ENCODE measurements at regions not wholly inside any gene's neighbourhood (a gene's known extent, or its start where the extent isn't known, plus 50 kb on each side); places are given as distances from the start of the nearest gene placed in this dataset.
"Not testable (repeated sequence)": the region's sequence is repeated elsewhere in the genome, so short reads cannot be mapped to it uniquely, and the experiment has no call there.

DNA sequence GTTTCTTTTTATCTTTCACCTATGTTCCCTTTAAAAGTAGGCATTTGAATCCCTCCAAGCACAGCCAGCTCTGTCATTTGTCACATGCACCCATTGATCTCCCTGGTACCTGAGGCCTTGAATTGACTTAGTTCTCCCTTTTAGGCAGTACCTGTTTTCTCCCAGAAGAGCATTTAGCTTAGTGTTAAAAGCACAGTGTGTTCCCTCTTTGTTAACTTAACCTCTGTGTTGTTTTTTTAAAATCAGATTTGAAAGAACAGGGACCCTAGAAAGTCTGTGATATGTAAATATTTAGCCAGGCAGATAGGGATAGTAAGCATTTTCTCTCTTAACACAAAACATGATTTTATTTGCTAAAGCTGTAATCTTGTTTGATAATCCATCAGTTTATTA, 113.8 kb upstream of the SPATA31D4 start:
- no peak for DNase-seq (ENCODE audit: low spot score)

DNA sequence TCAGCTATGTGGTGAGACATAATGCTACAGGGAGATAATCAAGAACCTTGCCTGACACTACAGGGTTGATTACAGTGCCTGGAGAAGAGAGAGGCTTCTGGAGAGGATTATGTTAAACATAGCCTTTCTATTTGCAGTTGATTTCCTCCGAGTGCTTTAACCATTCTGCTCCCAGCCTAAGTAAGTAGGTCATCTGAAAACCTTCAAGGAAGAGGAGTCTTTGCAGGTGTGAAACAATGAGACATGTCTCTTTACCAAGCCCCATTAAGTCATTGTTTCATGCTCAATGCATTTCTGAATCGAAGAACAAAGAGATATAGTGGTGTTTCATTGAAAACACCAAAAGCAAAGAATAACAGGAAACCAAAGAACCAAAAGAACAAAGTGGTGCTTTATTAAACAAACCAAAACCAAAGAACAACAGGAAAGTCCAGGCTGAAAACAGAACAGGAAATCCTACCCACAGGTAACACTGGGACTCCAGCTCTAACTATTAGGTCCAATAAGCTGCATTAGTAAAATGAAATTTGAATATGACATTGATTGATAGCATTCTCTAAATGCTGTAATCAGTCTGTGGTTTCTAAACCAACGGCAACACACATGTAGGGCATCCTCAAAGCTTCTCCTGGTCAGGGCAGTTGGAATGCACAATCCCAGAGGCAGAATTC, 113.3 kb upstream of the SPATA31D4 start:
- no peak for DNase-seq (ENCODE audit: low spot score)

DNA sequence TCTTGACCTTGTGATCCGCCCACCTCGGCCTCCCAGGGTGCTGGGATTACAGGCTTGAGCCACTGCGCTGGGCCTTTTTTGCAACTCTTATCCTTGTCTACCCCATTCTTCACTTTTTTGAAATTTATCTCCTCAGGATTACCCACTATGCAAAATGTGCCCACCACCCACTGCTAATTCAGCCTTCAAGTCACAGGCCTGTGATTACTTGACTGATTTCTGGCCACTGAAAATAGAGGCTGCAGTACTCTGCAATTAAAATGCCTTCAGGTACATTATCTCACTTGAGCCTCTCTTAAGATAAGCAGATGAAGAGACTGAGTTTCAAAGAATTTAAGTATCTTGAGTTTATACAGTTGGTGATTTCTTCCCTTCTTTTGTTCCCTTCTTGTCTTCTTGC, 112.4 kb upstream of the SPATA31D4 start:
- DNase-seq (ENCODE audit: low spot score), result no peak

DNA sequence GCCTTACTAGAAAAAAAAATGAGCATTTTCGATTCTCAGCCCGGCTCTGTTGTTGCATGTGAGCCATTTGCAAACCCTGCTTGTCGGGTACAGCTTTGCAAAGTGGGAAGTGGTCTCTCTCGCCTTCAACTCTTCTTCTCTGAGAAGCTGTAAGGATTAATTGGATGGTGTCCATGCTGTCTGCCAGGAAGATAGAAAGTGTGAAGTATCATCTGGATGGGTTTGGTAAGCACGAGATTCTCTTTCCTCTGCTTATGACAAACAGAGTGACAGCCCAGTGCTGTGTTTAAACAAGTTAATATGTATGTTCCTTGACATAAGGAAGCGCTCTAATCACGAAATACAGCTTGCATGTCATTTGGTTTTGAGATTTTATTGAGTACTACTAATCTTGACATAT, 109.1 kb upstream of the SPATA31D4 start:
- DNase-seq (ENCODE audit: low spot score), result no peak

DNA sequence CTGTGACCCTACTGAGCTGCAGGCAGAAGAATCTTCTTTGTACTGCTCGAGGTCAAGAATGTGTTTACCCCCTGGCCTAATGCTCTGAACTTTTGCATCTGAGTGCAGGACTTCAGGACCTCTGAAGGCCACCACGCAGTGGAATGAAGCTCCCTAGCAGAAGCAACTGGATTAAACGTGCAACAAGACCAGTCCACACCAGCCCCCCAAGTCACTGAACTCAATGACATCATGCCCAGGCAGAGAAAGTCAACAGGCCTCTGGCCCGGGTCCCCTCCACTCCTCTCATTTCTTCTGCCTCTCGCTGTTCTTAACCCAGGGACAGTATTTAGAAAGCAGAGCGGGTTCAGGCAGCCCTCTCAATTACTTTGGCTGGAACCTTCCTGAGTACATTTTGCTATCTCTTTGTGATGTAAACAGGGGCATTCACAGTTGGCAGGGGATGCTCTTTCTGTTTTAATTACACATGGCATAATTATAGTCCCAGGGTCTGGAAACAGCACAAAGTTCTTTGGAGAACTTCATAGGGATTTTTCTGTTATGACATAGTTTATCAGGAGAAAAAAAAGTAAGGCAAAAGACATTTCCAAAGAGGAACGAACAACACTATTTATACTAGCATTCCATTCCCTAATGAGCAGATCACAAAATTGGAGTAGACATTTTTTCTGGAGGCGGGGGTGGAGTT, 108.2 kb upstream of the SPATA31D4 start:
- no peak for DNase-seq (ENCODE audit: low spot score)

DNA sequence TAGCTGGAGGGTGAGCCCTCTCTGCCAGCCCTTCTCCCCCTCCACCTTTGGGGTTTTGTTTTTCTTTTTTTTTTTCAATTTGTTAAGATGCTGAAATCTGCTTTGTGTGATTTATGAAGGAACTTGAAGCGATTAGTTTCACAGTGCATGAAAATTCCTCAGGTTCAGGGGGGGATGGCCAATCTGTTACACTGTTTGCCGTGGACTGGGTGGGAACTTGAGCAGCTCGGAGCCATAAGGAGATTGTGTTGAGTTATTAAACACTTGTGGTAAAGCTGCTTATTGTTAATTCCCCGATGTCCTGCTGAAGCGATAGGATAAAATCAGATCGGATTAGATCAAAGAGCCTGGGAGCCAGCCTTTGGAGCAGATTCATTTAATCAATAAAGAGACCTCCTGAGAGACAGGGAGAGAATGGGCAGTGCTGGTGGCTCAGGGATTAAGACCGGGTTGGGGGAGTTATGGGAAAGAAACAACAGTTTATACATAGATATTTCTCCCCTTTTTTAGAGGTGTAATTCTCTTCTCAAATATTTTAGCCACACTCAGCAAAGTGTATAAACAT, 105.8 kb upstream of the SPATA31D4 start:
- no peak for DNase-seq (ENCODE audit: low spot score)

DNA sequence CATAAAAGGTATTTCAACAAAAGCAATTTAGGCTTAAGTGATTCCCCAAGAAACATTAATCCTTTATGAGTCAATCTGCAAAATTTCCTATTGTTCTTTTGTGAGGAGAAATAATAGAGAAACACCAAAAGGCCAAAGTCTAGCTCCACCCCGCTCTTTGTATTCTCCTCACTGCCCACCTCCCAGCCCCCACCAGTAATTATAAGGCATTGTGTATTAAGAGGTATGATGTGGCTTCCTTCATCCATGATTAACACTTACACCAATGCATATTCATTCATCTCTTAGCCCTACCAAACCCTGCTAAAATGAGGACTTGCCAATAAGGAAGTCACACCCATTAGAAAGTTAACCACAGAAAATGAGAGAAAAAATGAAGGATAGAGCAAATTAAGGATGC, 105.3 kb upstream of the SPATA31D4 start:
- DNase-seq (ENCODE audit: low spot score), result no peak

DNA sequence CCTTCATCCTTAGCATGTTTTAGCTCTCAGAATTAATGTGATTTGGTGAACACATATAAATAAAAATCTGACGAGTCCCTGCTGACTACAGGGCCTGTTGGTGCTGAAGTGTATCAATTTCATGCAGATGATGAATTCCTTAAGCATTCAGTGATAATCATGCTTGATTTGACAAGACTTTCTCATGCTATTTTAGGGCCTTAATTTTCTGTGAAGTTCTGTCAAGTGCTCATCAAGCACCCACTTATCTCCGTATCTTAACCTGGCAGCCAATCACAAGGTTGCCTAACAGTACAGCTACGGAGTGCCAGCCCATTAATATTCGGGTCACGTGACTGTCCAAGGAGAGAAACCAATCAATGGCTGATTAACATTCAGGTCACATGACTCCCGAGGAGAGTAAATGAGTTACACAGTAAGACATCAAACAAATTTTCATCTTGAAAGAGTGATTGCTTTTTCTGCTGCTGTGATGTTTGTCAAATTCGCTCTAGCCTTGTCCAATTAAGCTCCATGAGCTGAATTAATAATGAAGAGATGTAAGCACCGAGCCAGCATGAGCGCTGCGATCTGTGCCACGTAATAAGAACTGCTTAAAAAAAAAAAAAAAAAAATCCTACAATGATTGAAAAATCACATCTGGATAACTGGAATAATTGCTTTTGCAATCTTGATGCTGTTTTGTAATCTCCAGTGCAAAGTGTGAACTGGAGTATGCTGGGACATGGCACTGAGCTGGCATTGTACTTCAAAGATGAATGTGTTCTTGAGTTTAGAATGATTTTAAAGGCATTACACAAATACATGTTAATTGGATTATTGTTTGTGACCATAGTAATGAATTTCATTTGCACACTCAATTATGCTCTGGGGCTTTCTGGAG, 104.3 kb upstream of the SPATA31D4 start:
- peak; percentile 64 for DNase-seq (ENCODE audit: low spot score)

DNA sequence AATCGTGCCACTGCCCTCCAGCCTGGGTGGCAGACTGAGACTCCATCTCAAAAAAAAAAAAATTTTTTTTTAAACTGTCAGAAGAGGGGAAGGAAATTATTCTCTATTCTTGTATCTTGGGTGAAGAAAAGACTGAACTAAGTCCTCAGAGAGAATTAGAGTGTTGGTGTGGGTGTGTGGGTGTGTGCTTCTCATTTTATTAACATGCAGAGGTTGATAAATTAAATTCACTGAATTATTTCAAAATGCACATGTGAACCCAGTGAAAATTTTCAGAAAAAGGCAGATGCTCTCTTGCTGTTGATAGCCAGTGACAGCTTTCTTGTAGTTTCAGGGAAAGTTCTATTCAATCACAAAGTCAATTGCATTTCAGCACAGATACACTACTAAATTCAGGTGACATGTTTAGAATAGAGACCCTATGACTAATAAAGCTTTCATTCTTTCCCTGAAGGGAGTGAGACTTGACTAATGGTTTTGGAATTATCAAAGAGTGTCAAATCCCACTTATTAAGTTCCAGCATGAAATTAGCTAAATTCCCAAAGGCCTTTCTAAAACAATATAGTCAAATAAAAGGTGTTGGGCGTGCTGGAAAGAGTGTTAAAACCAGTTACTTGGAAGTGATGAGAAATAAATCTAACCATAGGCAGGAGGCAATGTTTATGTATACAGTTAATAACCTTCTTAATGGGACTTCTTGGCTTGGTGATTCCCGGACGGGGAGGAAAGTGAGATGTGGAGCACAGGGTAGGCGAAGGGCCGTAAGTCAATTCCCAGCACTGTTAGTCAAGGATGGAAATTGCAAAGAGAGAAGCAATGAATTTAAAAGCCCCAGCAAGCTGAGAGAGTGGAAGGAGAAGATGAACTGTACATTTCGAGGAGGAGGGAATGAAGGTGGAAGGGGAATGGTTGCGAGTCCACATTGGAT, 103.2 kb upstream of the SPATA31D4 start:
- peak; percentile 17 for DNase-seq (ENCODE audit: low spot score)

DNA sequence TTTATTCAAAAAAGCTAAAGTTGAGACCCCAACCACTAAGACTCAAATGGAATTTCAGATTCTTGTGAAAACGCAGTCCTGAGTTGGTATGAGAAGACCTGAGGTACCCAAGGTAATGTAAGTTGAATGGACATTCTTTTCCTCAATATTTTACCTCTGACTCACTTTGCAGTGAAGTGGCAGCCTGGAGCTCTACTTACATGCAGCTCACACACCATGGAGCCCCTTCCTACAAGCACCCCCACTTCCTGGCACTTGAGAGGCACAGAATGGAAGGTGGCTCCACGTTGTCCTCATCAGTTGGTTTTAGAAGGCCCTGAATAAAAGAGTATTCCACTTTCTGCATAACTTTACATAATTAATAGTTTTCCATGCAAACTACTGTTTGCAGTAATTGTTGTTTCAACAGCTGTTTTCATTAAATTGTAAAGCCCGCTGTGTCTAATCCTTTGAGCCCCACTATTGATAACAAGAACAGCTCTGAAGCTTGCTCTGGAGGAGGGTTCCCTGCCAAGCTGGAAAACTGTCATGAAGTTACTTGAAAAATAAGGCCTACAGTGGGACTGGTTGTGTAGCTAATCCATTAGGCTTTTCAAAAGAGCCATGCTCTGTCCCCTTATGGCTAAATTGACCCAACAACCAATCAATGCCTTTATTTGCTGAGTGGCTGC, 102.2 kb upstream of the SPATA31D4 start:
- DNase-seq (ENCODE audit: low spot score), result no peak

DNA sequence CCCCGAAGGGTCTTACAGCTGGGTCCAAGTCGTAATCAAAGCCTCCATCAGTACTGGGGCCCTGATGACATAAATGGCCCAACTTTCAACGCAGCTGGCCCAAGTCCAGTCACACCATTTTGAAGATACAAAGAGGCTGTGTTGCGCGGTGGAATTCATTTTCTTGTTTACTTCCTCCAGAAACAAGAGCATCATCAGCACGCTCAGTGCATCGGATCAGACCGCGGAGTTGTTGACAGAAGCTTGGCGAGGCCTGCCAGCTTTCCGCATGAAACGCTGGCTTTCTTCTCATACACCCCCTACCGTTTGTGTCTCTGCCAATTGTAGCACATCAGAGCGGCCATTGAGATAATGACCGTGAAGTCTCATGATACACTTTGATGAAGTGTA, 101.7 kb upstream of the SPATA31D4 start:
- peak; percentile 99 for DNase-seq (ENCODE audit: low spot score)

DNA sequence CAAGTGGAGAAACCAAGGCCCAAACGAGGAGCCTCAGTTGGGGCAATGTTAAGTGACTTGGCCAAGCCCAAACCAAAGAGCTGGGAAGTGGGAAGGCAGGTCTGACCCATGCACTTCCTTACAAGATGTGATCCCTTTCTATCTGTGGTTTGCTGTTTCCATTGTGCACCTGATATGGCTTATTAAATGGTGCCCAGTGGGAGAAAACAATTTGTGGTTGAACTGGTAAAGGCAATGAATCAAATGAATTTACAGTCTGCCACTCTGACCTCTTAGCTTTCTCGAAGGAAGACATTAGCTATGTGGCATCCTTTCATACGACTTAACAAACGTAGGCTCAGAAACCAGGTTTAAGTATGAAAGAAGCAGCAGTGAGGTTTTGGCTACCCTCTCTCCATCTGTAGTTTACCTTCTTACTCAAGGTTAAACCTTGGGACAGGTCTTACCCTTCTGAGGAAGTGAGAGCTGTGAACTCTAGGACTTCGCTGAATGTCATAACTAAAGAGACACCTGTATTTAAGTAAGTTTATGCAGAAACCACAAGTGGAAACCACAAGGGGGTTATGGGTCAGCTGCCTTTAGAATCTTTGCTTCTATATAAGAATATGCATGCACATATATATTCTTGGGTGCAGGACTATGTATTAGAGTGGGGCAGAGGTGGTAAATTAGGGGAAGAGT, 100.5 kb upstream of the SPATA31D4 start:
- no peak for DNase-seq (ENCODE audit: low spot score)

DNA sequence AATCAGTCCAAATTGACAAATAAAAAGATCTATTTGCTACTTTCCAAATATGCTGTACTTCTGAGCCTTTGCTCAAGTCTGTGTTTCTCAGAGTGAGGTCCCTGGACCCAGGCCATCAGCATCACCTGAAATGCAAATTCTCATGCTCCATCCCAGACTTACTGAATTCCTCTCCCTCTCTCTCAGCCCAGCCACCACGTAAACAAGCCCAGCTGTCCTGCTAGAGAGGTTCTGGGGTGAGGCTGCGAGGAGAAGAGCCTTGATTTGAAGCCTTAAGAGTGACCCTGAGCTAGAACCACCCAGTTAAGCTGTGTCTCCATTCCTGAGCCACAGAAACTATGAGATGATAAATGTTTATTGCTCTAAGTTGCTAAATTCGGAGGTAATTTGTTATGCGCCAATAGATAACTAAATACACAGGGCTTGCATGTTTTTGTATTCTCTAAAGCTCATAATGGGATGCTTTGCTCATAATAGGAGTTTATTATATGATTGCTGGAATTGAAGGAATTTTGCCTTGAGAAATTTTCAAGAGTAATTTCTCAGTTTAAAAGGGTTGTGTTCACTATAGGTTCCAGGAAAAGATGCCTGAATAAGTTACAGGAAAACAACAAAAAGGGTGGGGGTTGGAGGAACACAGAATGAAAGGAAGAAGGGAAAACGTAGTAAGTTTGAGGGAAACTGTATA, 98.9 kb upstream of the SPATA31D4 start:
- no peak for DNase-seq (ENCODE audit: low spot score)

DNA sequence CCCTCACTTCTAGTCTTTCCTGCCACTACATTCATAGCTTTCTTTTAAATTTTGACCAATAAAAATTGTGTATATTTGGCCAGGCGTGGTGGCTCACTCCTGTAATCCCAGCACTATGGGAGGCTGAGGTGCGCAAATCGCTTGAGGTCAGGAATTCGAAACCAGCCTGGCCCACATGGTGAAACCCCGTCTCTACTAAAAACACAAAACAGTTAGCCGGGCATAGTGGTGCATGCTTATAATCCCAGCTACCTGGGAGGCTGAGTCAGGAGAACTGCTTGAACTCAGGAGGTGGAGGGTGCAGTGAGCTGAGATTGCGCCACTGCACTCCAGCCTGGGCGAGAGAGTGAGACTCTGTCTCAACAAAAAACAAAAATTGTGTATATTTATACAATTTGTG, 97.8 kb upstream of the SPATA31D4 start:
- not testable (repeated sequence) for DNase-seq (ENCODE audit: low spot score)

DNA sequence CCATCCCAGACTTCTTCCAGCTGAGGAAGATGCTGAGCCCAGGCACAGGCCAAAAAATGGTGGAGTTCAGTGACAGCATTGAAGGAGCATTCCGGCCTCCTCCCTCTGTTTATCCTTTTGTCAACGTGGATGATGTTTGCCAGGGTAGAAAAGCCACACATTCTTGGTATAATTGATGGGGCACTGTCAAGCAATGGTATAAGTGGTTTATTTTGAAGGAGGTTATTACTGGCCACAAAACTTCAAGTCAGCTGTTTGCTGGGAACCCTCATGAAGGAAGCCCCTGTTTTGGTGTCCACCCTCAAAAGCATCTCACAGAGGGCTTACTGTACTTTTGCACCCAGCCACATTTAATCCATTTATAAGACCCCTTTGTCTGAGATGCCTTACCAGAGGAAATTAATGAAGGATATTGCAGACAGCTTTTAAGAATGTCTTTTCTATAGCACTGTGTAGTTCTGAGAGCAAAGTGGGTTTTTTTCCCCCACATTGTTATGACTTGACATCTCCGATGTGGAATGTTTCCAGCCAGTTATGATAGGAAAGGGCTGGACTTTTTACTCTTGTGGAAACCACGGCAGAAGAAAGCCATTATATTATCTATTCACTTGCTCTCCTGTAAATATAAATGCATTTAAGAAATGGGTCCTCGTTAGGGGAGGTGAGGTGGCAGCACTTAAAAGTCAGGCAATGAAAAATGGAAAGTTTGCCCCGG, 95.5 kb upstream of the SPATA31D4 start:
- DNase-seq (ENCODE audit: low spot score), result no peak

DNA sequence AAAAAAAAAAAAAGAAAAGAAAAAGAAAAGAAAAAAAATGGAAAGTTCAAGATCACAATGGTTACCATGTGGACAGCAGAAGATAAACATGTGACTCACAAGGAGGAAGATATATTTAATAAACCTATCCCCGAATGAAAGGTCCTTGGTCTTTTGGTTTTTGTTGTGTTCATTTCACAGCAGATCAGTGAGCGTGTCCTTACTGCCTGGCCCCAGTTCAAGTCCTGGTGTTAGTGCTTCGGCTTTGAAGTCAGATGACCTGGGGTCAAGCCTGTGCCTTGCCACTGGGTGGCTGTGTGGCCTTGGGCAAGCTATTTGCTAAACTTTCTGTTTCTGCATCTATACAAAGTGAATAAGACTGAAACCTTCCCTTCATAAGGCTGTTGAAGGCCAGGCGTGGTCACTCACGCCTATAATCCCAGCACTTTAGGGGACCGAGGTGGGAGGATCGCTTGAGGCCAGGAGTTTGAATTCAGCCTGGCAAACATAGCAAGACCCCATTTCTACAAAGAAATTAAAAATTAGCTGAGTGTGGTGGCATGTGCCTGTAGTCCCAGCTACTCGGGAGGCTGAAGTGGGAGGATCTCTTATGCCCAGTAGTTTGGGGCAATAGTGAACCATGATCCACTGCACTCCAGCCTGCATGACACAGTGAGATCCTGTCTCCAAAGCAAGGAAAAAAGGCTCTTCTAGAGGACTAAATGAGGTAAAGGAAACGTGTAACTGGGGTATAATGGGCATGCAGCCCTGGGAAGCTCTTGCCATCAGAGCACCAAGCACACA, 94.5 kb upstream of the SPATA31D4 start:
- no peak for DNase-seq (ENCODE audit: low spot score)

DNA sequence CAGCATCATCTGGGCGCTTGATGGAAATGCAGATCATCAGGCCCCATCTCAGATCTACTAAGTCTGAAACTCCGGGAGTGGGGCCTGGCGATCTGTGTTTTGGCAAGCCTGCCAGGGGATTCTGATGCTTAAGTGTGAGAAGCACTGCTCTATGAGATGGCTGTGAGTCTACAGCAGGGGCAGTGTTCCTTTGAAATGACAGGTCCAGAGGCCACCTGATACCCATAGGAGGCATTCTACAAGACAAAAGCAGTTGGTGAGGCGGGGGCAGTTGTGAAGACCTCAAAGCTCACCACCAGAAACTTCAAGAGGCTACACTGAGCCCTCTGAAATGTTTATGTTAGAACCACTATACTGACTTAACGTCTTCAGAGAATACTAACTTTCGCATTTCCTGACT, 86.9 kb upstream of the SPATA31D4 start:
- DNase-seq (ENCODE audit: low spot score), result no peak

DNA sequence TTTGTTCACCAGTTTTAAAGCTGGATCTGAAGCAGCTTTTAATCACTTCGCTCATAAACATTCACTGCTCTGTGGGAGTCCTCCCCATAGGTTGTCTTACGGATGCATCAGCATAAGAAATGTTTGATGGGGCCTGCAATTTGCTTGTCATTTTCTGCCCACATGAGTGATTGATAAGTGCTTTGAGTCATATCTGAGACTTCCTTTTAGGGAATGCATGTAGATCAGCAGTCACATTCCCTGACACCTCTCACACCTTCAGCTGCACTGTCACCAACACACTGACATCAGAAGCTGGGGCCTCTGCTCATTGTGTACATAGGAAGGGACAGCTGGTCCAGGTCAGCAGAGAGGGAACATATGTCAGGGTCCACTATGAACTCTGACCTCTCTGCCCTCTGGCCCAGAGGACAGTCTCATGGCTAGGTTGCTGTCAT, 84.1 kb upstream of the SPATA31D4 start:
- no peak for DNase-seq (ENCODE audit: low spot score)
